ENCODE measurements at regions not wholly inside any gene's neighbourhood (a gene's known extent, or its start where the extent isn't known, plus 50 kb on each side); places are given as distances from the start of the nearest gene placed in this dataset.

GRCh38 chr15:46872981-46873330 is 844.3 kb upstream of the SEMA6D start:
- Histone ChIP-seq H3K9me3 (ENCODE audit: control insufficient read depth in 4 of 4, low read length in 3 of 4) (no peaks in the 10 kb centered on the region), H3K36me3 (ENCODE audit: control insufficient read depth in 4 of 4, insufficient read depth in 3 of 4, low read depth in 1 of 4, low read length in 3 of 4) (no peaks in the 10 kb centered on the region), H3K9ac (ENCODE audit: low read depth in 1 of 2, low read length in 2 of 2) (no peak overlapping the region), H3K27me3 (ENCODE audit: control insufficient read depth in 4 of 4, insufficient read depth in 4 of 4, low read length in 3 of 4) (peaks cover 0 to 4% (median 0%) of the 10 kb centered on the region in 4 donors), H3K4me3 (ENCODE audit: low read depth in 1 of 3, low read length in 3 of 3) (no peak overlapping the region), H3K27ac (ENCODE audit: low read depth in 1 of 2, low read length in 2 of 2) (no peak overlapping the region), H3K4me1 (ENCODE audit: control insufficient read depth in 4 of 4, insufficient read depth in 4 of 4, low read length in 3 of 4) (no peaks in the 10 kb centered on the region)
- DNase-seq (ENCODE audit: low spot score): no peak
- 84% methylated on average over 2 of the region's 2 CpGs for WGBS
- no peak for TF ChIP-seq JUND (IDR thresholded peaks at IDR 0.05)
- TF ChIP-seq RAD21 (IDR thresholded peaks at IDR 0.05): no peak
- no peak for TF ChIP-seq ATF3 (IDR thresholded peaks at IDR 0.05)
- no peak for TF ChIP-seq SP1 (IDR thresholded peaks at IDR 0.05)
- no peak for TF ChIP-seq CTCF (IDR thresholded peaks at IDR 0.05; ENCODE audit: low read depth, low read length, missing input control)
- no peak for TF ChIP-seq TAF1 (conservative IDR thresholded peaks at IDR 0.05)
- no peak for TF ChIP-seq HNF4A (conservative IDR thresholded peaks at IDR 0.05)
- TF ChIP-seq HNF4G (IDR thresholded peaks at IDR 0.05): no peak
- TF ChIP-seq REST (IDR thresholded peaks at IDR 0.05): no peak
- TF ChIP-seq EGR1 (IDR thresholded peaks at IDR 0.05; ENCODE audit: low read depth in 2 of 2): no peak
- TF ChIP-seq GABPA (IDR thresholded peaks at IDR 0.05 in 1 of 2, conservative IDR thresholded peaks at IDR 0.05 in 1 of 2): no peak
- no peak for TF ChIP-seq RXRA (IDR thresholded peaks at IDR 0.05)
- no peak for TF ChIP-seq FOXA2 (IDR thresholded peaks at IDR 0.05)
- no peak for TF ChIP-seq NR2F2 (IDR thresholded peaks at IDR 0.05)
- no peak for TF ChIP-seq FOXA1 (IDR thresholded peaks at IDR 0.05)
- TF ChIP-seq ZBTB33 (IDR thresholded peaks at IDR 0.05): no peak
- TF ChIP-seq YY1 (IDR thresholded peaks at IDR 0.05): no peak
